ENCODE measurements at regions not wholly inside any gene's neighbourhood (a gene's known extent, or its start where the extent isn't known, plus 50 kb on each side); places are given as distances from the start of the nearest gene placed in this dataset.

- Histone ChIP-seq H4K20me1 (ENCODE audit: insufficient read depth) (no peaks in the 10 kb centered on the region), H3K27me3 (ENCODE audit: insufficient read depth) (no peaks in the 10 kb centered on the region), H3K36me3 (replicated peaks in 1 of 2; ENCODE audit: control insufficient read depth in 1 of 2, insufficient read depth in 2 of 2, low read length in 1 of 2) (no peaks in the 10 kb centered on the region), H2AFZ (ENCODE audit: low read depth) (no peak overlapping the region), H3F3A (replicated peaks; ENCODE audit: insufficient read depth) (no peaks in the 10 kb centered on the region), H3K4me2 (no peak overlapping the region), H3K4me3 (ENCODE audit: low read depth in 2 of 2, low read length in 1 of 2) (no peak overlapping the region), H3K9me3 (no peaks in the 10 kb centered on the region), H3K9ac (no peak overlapping the region), H3K4me1 (ENCODE audit: control insufficient read depth in 1 of 2, insufficient read depth in 2 of 2, low read depth in 1 of 2, low read length in 1 of 2) (no peaks in the 10 kb centered on the region), H3K27ac (ENCODE audit: low read depth in 2 of 2, low read length in 1 of 2) (no peak overlapping the region), H3K9me2 (no peaks in the 10 kb centered on the region), H3K79me2 (ENCODE audit: insufficient read depth) (no peaks in the 10 kb centered on the region)
- WGBS (ENCODE audit: low lambda C conversion rate), result 18% methylated on average over 2 of the region's 2 CpGs
- ChIA-PET POLR2A (no interaction called here), CTCF (no interaction called here)
- no peak for TF ChIP-seq TAF1 (IDR thresholded peaks at IDR 0.05; ENCODE audit: borderline replicate concordance, low read depth, low read length)
- DNase-seq, result no peak
Observed at GRCh38 chr6:98477231-98477630, 357.1 kb upstream of the POU3F2 start.

GRCh38 chr6:98484696-98485095 is 349.7 kb upstream of the POU3F2 start:
- WGBS (ENCODE audit: low lambda C conversion rate), result 61% methylated on average over 6 of the region's 6 CpGs
- H3F3A ChIP-seq (replicated peaks; ENCODE audit: insufficient read depth), result no peaks in the 10 kb centered on the region
- ChIA-PET POLR2A (no interaction called here), CTCF (no interaction called here)
- H3K4me2 ChIP-seq, result no peak overlapping the region
- no peaks in the 10 kb centered on the region for H3K9me3 ChIP-seq
- no peaks in the 10 kb centered on the region for H3K36me3 ChIP-seq (replicated peaks in 1 of 2; ENCODE audit: control insufficient read depth in 1 of 2, insufficient read depth in 2 of 2, low read length in 1 of 2)
- no peak overlapping the region for H3K4me3 ChIP-seq (ENCODE audit: low read depth in 2 of 2, low read length in 1 of 2)
- H3K27me3 ChIP-seq (ENCODE audit: insufficient read depth), result no peaks in the 10 kb centered on the region
- peaks cover 0 to 2% of the 10 kb centered on the region in 2 experiments; a peak in 2 of 4 replicates for H3K4me1 ChIP-seq (ENCODE audit: control insufficient read depth in 1 of 2, insufficient read depth in 2 of 2, low read depth in 1 of 2, low read length in 1 of 2)
- TF ChIP-seq EZH2phosphoT487 (IDR thresholded peaks at IDR 0.05; ENCODE audit: borderline replicate concordance, low read depth), result no peak
- TF ChIP-seq USF1 (IDR thresholded peaks at IDR 0.05; ENCODE audit: borderline replicate concordance, low read depth), result no peak
- no peak for TF ChIP-seq SMC3 (IDR thresholded peaks at IDR 0.05; ENCODE audit: low read depth, low read length)
- TF ChIP-seq GABPA (IDR thresholded peaks at IDR 0.05; ENCODE audit: low read depth), result no peak
- TF ChIP-seq RAD21 (IDR thresholded peaks at IDR 0.05; ENCODE audit: low read length), result no peak
- H3K27ac ChIP-seq (ENCODE audit: low read depth in 2 of 2, low read length in 1 of 2), result no peak overlapping the region
- H4K20me1 ChIP-seq (ENCODE audit: insufficient read depth), result no peaks in the 10 kb centered on the region
- H2AFZ ChIP-seq (ENCODE audit: low read depth), result no peak overlapping the region
- H3K9ac ChIP-seq, result no peak overlapping the region
- H3K9me2 ChIP-seq, result no peaks in the 10 kb centered on the region
- no peaks in the 10 kb centered on the region for H3K79me2 ChIP-seq (ENCODE audit: insufficient read depth)
- no peak for DNase-seq

- no peak for DNase-seq
- Histone ChIP-seq H3K27ac (ENCODE audit: low read depth in 2 of 2, low read length in 1 of 2) (no peak overlapping the region), H3K9ac (no peak overlapping the region), H3K4me3 (ENCODE audit: low read depth in 2 of 2, low read length in 1 of 2) (no peak overlapping the region), H3K4me1 (ENCODE audit: control insufficient read depth in 1 of 2, insufficient read depth in 2 of 2, low read depth in 1 of 2, low read length in 1 of 2) (peaks cover 0 to 2% of the 10 kb centered on the region in 2 experiments; a peak in 2 of 4 replicates), H3K4me2 (no peak overlapping the region), H2AFZ (ENCODE audit: low read depth) (no peak overlapping the region), H3K9me2 (no peaks in the 10 kb centered on the region), H3K79me2 (ENCODE audit: insufficient read depth) (no peaks in the 10 kb centered on the region), H3K36me3 (replicated peaks in 1 of 2; ENCODE audit: control insufficient read depth in 1 of 2, insufficient read depth in 2 of 2, low read length in 1 of 2) (no peaks in the 10 kb centered on the region), H3K9me3 (no peaks in the 10 kb centered on the region), H3K27me3 (ENCODE audit: insufficient read depth) (no peaks in the 10 kb centered on the region), H4K20me1 (ENCODE audit: insufficient read depth) (no peaks in the 10 kb centered on the region), H3F3A (replicated peaks; ENCODE audit: insufficient read depth) (no peaks in the 10 kb centered on the region)
- CTCF ChIA-PET, result interaction anchor here (1.0 kb wide), 1 partner anchor 360 kb away, joined by 3 read pairs; no protein-coding TSS in a partner anchor
- POLR2A ChIA-PET, result no interaction called here
- TF ChIP-seq GATA2 (CRISPR knock-in tag; IDR thresholded peaks at IDR 0.05) (no peak), CTCF (IDR thresholded peaks at IDR 0.05) (no peak), USF1 (IDR thresholded peaks at IDR 0.05; ENCODE audit: borderline replicate concordance, low read depth) (no peak), RFX5 (IDR thresholded peaks at IDR 0.05; ENCODE audit: low read length) (no peak), ELF1 (IDR thresholded peaks at IDR 0.05) (no peak), RCOR1 (IDR thresholded peaks at IDR 0.05; ENCODE audit: low read length) (no peak), ZBTB33 (IDR thresholded peaks at IDR 0.05; ENCODE audit: borderline replicate concordance, low read depth) (no peak), TAF1 (IDR thresholded peaks at IDR 0.05; ENCODE audit: borderline replicate concordance, low read depth, low read length) (no peak), SMC3 (IDR thresholded peaks at IDR 0.05; ENCODE audit: low read depth, low read length) (no peak)
Observed at GRCh38 chr6:98485593-98485992, 348.8 kb upstream of the POU3F2 start.
